ENCODE measurements at regions not wholly inside any gene's neighbourhood (a gene's known extent, or its start where the extent isn't known, plus 50 kb on each side); places are given as distances from the start of the nearest gene placed in this dataset.

- no peak for TF ChIP-seq CTCF (IDR thresholded peaks at IDR 0.05)
- H3K36me3 ChIP-seq, result no peaks in the 10 kb centered on the region
- no peak for ATAC-seq
- no peak overlapping the region for H3K4me3 ChIP-seq
- H3K4me1 ChIP-seq, result no peaks in the 10 kb centered on the region
- no peak for DNase-seq
- no peaks in the 10 kb centered on the region for H3K9me3 ChIP-seq
- intact Hi-C loops (cut with DNase I), result no loop called here
- H3K27me3 ChIP-seq (ENCODE audit: low read depth), result no peaks in the 10 kb centered on the region
- H3K27ac ChIP-seq, result no peak overlapping the region
These were observed 83.4 kb upstream of the TMCC3 start for GRCh38 chr12:94733727-94734126.

GRCh38 chr12:94732367-94732990, 82.1 kb upstream of the TMCC3 start:
- Histone ChIP-seq H3K27ac (no peak overlapping the region), H3K27me3 (ENCODE audit: low read depth) (no peaks in the 10 kb centered on the region), H3K4me3 (no peak overlapping the region), H3K9me3 (no peaks in the 10 kb centered on the region), H3K4me1 (no peaks in the 10 kb centered on the region), H3K36me3 (no peaks in the 10 kb centered on the region)
- DNase-seq (no peak), ATAC-seq (no peak)
- no peak for TF ChIP-seq CTCF (IDR thresholded peaks at IDR 0.05)
- intact Hi-C loops (cut with DNase I), result no loop called here

- ATAC-seq (no peak), DNase-seq (no peak)
- Histone ChIP-seq H3K4me1 (no peaks in the 10 kb centered on the region), H3K27me3 (ENCODE audit: low read depth) (no peaks in the 10 kb centered on the region), H3K36me3 (no peaks in the 10 kb centered on the region), H3K9me3 (no peaks in the 10 kb centered on the region), H3K4me3 (no peak overlapping the region), H3K27ac (no peak overlapping the region)
- no peak for TF ChIP-seq CTCF (IDR thresholded peaks at IDR 0.05)
- intact Hi-C loops (cut with DNase I), result no loop called here
These were observed 81.5 kb upstream of the TMCC3 start for GRCh38 chr12:94731733-94732360.

GRCh38 chr12:94730847-94731246, 80.5 kb upstream of the TMCC3 start:
- H3K9me3 ChIP-seq, result no peaks in the 10 kb centered on the region
- DNase-seq (no peak), ATAC-seq (no peak)
- intact Hi-C loops (cut with DNase I), result no loop called here
- H3K27me3 ChIP-seq (ENCODE audit: low read depth), result no peaks in the 10 kb centered on the region
- no peaks in the 10 kb centered on the region for H3K4me1 ChIP-seq
- no peak for TF ChIP-seq CTCF (IDR thresholded peaks at IDR 0.05)
- H3K4me3 ChIP-seq, result no peak overlapping the region
- H3K27ac ChIP-seq, result no peak overlapping the region
- H3K36me3 ChIP-seq, result no peaks in the 10 kb centered on the region

- no peak for TF ChIP-seq CTCF (IDR thresholded peaks at IDR 0.05)
- ATAC-seq (no peak), DNase-seq (no peak)
- Histone ChIP-seq H3K4me1 (no peaks in the 10 kb centered on the region), H3K36me3 (no peaks in the 10 kb centered on the region), H3K27me3 (ENCODE audit: low read depth) (no peaks in the 10 kb centered on the region), H3K27ac (no peak overlapping the region), H3K4me3 (no peak overlapping the region), H3K9me3 (no peaks in the 10 kb centered on the region)
- intact Hi-C loops (cut with DNase I), result no loop called here
These were observed 76.0 kb upstream of the TMCC3 start for GRCh38 chr12:94726236-94726835.

Data from lower lobe of right lung (tissue), 2 donors.